GM21367 (cell line): ENCODE measurements at regions not wholly inside any gene's neighbourhood (a gene's known extent, or its start where the extent isn't known, plus 50 kb on each side); places are given as distances from the start of the nearest gene placed in this dataset.
A peak's percentile ranks its signal among the peaks of the same experiment; 100 is the strongest.
"Not testable (repeated sequence)": the region's sequence is repeated elsewhere in the genome, so short reads cannot be mapped to it uniquely, and the experiment has no call there.

Experiments
- ATAC-seq: cut with Tn5 transposase; IDR thresholded peaks from one replicate; pipeline ENCODE4 v1.9.1; 2021; ENCODE audit not compliant: unreplicated experiment

- no peak for ATAC-seq
These were observed 352.3 kb downstream of the PYDC2 start for GRCh38 chr3:191813245-191813644.

DNA sequence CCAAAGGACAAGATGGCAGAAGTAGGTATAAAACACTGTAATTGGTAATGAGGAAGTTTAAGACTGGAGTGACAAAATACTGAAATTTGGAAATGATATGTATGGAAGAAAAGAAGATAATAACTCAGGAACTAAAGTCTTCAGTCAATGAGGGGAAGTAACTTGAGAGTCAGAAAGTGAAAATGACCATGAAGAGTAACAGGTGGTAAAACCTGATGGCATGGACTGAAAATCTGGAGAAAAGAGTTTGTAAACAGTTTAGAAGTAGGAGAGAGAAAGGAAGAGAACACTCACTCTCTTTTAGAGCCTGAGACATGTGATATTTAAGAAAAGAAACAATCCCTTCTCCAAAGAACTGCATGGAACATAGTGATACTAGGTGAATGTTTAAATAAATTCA, 387.9 kb downstream of the PYDC2 start:
- no peak for ATAC-seq

GRCh38 chr3:191859531-191859930, 398.6 kb downstream of the PYDC2 start:
- ATAC-seq, result no peak

- ATAC-seq, result no peak
These were observed 408.9 kb downstream of the PYDC2 start for GRCh38 chr3:191869738-191870415.

GRCh38 chr3:191873736-191874135, 412.8 kb downstream of the PYDC2 start:
- no peak for ATAC-seq

GRCh38 chr3:191882289-191882688, 421.3 kb downstream of the PYDC2 start:
- ATAC-seq, result no peak

DNA sequence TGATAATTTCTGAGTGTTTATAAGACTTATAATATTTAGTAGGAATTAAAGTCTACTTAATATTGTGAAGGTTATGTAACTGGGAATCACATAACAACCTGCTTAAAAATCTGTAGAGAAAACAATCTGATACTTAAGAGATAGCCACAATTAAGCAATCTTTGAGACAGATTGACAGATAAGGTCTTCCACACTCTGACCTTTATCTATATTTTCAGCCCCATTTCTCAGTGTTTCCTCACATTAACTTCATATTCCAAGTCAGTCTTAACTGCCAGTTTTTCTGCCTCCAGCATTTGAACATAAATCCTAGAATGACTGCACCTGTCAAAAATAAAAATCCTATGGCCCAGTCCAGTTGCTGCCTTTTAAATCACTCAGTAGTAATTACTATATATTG, 423.2 kb downstream of the PYDC2 start:
- no peak for ATAC-seq

GRCh38 chr3:191889106-191889505, 428.1 kb downstream of the PYDC2 start:
- no peak for ATAC-seq

DNA sequence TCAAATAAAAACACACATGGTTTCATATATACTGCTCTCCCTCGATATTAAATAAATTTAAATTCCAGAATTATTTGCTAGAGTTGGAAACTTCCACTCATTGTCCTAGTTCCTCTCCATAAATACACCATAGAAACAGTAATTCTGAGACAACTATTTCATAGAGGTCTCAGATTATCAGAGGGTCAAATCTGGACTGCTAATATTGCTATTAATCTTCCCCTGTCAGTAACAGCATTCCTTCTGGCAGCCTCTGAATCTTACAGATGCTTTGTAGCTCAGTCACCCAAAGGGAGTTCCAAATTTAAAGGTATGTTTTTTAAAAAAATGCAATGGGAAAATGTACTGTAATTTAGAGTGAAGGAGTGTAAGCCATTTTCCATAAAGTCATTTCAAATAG, 428.8 kb downstream of the PYDC2 start:
- no peak for ATAC-seq

DNA sequence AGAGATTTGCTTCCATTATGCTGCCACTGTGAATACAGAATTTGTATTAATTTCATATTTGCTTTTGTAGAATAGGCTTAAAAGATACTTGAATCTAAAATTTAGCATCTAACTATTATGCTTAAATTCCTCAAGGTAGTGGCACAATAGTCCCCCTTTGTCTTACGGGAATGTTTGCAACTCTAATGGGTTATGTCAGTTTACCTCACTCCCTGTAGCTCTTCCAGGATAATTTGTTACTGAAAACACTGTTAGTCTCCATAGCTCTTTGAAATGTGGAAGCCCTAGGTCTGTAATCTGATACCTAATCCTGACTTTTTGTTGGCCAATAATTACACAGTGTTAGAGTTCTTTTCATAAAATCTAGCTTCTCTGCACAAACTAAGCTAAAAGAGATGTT, 433.4 kb downstream of the PYDC2 start:
- ATAC-seq, result no peak

DNA sequence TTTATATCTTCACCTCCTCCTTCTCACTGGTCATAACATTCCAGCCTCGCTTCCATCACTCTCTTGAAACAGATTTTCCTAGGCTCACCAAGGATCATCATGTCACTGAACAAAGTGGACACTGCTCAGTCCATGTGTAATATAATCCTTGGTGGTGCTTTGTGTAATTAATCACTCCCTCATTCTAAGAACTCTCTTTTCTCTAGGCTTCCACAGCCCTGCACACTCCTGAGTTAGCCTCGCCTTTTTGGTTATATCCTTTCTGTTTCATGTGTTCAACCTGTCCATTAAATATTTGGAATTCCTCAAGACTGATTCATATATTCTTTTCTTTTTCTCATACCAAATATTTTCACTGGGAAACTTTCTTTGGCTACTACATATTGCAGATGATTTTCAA, 440.8 kb downstream of the PYDC2 start:
- no peak for ATAC-seq

- ATAC-seq, result no peak
These were observed 451.7 kb downstream of the PYDC2 start for GRCh38 chr3:191912616-191913204.

- no peak for ATAC-seq
These were observed 454.7 kb downstream of the PYDC2 start for GRCh38 chr3:191915712-191916111.

DNA sequence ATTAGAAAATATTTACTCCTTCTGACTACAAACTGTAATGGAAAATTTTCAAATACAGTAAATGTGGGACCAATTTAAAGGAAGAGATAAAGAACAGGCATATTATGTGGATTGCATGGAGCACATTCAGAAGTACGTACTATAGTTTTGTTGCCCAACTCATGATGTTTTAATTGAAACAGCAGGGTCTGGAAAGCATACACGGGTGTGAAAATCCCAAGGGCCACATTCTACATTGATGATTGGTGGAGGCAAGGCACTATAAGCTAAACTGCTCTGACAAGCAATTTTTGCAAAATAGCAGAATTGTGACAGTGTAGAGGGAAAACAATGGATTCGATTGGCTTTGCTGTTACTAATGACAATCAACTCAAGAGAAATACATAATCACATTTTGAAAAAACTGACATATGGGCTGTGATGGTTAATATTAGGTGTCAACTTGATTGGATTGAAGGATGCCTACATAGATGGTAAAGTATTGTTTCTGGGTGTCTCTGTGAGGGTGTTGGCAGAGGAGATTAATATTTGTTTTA, 458.6 kb downstream of the PYDC2 start:
- no peak for ATAC-seq

GRCh38 chr3:191922570-191922969, 461.6 kb downstream of the PYDC2 start:
- ATAC-seq, result no peak

DNA sequence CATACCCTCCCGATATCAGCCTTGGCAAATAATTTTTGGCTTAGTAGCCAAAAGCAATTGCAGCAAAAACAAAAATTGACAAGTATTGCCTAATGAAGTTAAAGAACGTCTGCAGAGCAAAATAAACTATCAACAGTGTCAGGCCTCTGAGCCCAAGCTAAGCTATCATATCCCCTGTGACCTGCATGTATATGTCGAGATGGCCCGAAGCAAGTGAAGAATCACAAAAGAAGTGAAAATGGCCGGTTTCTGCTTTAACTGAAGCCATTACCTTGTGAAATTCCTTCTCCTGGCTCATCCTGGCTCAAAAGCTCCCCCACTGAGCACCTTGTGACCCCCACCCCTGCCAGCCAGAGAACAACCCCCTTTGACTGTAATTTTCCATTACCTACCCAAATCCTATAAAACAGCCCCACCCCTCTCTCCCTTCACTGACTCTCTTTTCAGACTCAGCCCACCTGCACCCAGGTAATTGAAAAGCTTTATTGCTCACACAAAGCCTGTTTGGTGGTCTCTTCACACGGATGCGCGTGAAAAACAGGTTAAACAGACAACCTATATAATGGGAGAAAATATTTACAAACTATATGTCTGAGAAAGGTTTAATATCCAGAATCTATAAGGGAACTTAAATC, 466.3 kb downstream of the PYDC2 start:
- not testable (repeated sequence) for ATAC-seq

GRCh38 chr3:191927998-191928397, 467.0 kb downstream of the PYDC2 start:
- ATAC-seq, result not testable (repeated sequence)

DNA sequence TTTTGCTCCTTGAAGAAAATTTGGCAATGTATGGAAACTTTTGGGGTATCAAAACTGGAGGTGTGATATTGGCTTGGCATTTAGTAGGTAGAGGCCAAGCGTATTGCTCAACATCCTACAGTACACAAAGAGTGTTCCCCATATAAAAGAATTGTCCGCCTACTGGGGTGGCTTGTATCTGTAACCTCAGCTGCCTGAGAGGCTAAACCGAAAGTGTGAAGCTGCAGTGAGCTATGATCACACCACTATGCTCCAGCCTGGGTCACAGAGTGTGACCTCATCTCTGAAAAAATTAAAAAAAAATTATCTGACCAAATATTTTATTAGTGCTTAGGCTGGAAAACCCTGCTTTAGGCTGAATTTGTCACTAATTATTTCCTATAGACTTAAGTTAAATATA, 483.9 kb downstream of the PYDC2 start:
- ATAC-seq, result no peak

DNA sequence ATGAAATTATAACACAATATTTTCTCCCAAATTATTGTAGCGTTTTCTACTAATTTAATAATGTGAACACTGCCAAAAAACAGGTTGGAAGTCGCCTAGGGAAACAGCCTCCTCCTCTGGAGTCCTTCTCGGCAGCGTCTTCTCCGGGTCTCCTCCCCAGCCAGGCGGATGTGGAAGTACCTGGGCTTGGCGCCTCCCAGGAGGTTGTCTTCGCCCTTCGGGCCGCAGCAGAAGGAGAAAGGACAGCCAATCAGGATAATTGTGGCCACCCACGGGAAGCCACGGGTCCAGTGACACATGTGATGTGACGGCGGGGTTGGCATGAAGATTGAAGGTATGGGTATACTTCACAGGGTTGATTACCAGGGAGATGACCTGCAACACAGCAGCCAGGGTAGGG, 491.2 kb downstream of the PYDC2 start:
- no peak for ATAC-seq

DNA sequence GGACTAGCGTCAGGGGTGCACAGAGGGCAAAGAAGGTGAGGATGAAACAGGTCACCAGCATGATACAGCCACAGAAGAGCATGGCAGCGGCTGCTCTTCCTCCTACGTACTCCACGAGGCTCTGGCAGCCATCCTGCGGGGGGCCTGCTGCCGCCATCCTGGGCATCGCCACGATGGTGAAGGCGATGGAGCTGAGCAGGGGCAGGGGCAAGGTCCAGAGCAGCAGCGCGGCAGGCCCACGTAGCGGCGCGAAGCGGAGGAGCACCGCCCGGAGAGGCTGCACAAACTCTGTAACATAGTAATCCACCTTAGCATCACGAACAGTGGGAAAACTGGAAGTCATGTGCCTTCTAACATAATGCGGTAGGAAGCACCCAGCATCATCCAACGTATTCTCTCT, 491.6 kb downstream of the PYDC2 start:
- ATAC-seq, result no peak

- ATAC-seq, result peak; percentile 72
These were observed 498.2 kb downstream of the PYDC2 start for GRCh38 chr3:191958980-191959671.
